GM13976 (cell line): ENCODE measurements at regions not wholly inside any gene's neighbourhood (a gene's known extent, or its start where the extent isn't known, plus 50 kb on each side); places are given as distances from the start of the nearest gene placed in this dataset.

Experiments used
- DNase-seq: peaks from one replicate; pipeline ENCODE4 v3.0.0; 2012; ENCODE audit warnings: low spot score
- in situ Hi-C: fragments of 300-500 bp; cut with MboI; formaldehyde crosslinking; loops from one replicate; pipeline ENCODE4 v1.12.0; 2022; ENCODE audit warnings: low sequenced_read_pairs, mixed read lengths, inconsistent platforms; ENCODE audit not compliant: unreplicated experiment
- TF ChIP-seq, protein P1 (sequence below): IDR thresholded peaks from 2 replicates; pipeline ENCODE4 v1.5.1; 2012; ENCODE audit warnings: borderline replicate concordance, mild to moderate bottlenecking; ENCODE audit not compliant: insufficient read depth; ENCODE audit errors: extremely low read depth, missing control alignments, control extremely low read depth

DNA sequence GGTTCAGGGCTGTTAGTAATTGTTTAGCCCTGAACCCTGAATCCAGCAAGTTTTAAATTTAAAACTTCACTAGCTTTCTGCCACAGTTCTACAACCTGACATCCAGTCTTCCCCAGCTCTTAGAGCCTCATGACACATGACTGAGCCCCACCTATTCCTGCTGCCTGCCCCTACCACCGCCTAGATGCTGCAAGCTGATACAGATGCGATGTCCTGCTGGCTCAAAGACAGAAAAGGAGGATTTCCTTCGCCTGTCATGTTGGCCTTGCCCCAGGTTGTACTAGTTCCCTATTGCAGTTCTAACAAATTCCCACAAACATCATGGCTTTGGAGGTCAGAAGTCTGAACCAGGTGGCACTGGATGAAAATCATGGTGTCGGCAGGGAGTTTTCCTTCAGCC lies 510.6 kb upstream of the PPP2R3A start:
- DNase-seq = no peak
- in situ Hi-C loops = no loop called here
- TF ChIP-seq, protein P1, sequence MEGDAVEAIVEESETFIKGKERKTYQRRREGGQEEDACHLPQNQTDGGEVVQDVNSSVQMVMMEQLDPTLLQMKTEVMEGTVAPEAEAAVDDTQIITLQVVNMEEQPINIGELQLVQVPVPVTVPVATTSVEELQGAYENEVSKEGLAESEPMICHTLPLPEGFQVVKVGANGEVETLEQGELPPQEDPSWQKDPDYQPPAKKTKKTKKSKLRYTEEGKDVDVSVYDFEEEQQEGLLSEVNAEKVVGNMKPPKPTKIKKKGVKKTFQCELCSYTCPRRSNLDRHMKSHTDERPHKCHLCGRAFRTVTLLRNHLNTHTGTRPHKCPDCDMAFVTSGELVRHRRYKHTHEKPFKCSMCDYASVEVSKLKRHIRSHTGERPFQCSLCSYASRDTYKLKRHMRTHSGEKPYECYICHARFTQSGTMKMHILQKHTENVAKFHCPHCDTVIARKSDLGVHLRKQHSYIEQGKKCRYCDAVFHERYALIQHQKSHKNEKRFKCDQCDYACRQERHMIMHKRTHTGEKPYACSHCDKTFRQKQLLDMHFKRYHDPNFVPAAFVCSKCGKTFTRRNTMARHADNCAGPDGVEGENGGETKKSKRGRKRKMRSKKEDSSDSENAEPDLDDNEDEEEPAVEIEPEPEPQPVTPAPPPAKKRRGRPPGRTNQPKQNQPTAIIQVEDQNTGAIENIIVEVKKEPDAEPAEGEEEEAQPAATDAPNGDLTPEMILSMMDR = no peak

DNA sequence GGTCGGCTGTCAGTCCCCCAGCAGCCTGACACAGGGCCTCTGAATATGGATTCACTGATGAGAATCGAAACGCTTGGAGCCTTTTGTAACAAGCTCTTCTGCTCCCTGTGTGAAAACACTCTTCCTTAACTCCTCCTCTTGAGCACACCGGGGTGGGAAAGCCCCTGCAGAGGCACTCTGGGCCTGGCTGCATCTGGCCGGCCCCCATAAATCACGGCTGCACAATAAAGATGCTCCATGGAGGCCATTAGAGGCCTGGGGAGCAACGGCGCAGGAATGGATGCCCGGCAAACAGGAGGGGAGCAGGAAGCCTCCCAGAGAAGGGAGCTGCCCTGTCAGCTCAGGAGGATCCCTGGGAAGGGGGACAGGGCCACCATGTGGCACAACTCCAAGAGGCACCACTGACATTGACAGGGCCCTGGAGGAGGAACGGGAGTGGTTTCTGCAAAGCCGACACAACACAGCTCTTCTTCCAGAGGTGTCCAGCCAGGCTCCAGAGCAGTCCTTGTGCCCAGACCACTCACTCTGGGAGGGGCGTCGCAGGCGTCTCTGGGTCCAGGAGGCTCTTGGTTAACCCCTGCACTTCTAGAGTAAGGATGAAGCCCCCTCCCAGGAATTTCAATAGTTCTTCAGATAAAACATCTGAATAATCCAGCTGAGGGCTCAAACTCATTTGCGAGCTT lies 509.3 kb upstream of the PPP2R3A start:
- TF ChIP-seq, protein P1 = no peak
- no peak for DNase-seq
- in situ Hi-C loops = no loop called here

DNA sequence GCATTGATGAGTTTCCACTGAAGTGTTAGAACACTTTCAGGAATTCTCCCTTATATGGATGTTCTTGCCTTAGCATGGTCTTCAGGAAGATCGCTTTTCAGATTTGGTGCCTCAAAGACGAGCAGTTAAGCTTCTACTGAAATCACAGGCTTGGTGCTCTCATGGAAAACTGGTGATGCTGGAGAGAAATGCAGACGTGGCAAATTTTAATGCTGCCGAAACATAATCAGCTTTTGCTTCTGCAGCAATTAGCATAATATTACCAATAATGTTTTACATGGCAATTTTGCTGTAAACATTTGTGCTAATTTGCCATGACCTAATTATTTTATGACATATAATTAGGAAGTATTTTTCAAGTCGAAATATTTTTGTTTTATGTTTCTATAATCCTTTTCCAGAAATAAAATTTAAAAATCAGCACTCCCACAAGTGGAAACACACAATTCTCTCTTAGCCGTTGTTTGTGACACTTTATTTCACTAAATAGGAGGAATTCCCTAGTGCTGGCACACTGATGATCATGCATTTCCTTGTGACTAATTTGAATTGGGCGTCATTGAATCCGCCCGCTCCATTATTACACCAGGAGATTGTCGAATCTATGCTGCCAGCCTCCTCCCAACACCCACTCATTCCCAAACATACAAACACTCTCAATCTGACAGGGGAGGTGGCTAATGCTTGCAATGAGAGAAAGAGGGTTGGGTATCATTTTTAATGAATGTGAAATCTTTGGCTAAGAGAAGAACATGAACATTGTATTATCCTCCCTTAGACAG lies 506.8 kb upstream of the PPP2R3A start:
- no peak for DNase-seq
- TF ChIP-seq, protein P1 = no peak
- in situ Hi-C loops = no loop called here

DNA sequence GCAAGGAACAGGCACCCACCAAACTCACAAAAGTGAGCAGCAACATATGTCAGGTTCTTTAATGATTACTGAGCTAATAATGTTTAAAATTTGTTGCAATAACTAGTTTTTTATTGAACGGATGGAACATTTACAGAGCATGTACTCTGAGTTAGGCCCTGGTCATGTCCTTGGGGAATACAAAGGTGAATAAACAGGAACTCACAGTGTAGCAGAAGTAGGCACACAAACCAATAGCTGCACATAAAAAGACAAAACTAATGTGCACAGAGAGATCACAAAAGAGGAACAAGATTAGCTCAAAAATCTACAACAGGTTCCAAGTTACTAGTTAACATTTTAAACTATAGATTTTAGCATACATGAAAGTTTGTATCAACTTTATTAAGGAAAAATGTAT lies 505.3 kb upstream of the PPP2R3A start:
- in situ Hi-C loops = no loop called here
- no peak for DNase-seq
- TF ChIP-seq, protein P1 = no peak

DNA sequence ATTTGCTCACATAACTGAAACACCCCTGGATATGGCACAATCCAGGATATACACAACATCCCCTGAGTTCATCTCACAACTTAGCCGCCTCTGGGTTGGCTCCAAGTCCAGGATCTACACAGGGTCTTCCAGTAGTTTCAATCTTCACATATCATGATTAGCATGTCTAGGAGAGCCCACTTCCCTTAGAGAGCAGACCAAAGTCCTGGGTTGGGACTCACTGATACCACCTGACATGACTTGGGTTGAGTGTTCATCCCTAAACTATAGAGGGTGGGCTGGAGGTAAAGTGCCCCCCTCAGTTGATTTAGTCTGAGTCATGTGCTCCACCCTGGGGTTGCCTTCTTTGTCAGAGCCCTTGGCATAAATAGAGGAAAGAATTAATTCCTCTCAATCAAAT lies 493.6 kb upstream of the PPP2R3A start:
- no peak for DNase-seq
- in situ Hi-C loops = no loop called here
- TF ChIP-seq, protein P1 = no peak

DNA sequence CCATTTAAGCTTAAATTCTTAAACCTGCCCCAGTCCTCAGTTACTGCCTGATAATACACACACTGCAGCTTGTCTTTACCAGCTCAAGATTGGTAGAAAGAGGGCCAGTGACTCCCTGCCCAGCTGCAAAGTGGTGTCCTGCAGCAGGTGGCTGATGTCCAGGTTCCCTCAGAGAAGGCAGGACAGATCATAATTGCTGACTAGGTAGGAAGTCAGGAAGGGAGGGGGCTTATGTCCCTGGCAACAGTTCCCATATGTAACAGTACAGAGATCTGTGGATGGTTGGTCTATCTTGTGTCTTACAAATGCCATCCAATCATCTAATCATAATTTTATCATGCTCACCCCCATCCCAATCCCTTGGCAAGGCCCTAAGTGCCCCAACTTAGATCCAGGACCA lies 492.1 kb upstream of the PPP2R3A start:
- DNase-seq = no peak
- TF ChIP-seq, protein P1 = no peak
- in situ Hi-C loops = no loop called here

DNA sequence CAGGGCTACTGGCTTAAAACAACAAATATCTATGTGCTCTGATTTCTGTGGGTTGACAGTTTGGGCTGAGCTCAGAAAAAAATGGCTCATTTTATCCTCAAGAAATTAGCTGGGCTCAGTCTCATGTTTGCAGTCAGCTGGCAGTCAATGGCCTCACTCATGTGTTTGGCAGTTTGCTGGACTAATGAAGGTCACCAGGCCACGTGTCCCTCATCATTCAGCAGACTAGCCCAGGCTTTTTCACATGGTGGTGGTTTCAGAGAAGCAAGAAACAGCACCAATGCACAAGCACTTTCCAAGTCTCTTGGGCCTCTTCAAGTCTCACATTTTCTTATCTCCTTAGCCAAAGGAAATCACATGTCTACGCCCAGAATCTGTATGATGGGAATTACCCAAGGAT lies 478.3 kb upstream of the PPP2R3A start:
- TF ChIP-seq, protein P1 = no peak
- in situ Hi-C loops = no loop called here
- DNase-seq = no peak
